ENCODE measurements at regions not wholly inside any gene's neighbourhood (a gene's known extent, or its start where the extent isn't known, plus 50 kb on each side); places are given as distances from the start of the nearest gene placed in this dataset.

- TF ChIP-seq ZNF140 (tag by site-specific recombination; IDR thresholded peaks at IDR 0.05) (no peak), ZNF510 (tag by site-specific recombination; IDR thresholded peaks at IDR 0.05; ENCODE audit: insufficient replicate concordance) (no peak), ZNF112 (tag by site-specific recombination; IDR thresholded peaks at IDR 0.05) (no peak), ZNF426 (tag by site-specific recombination; IDR thresholded peaks at IDR 0.05) (no peak), ZNF175 (tag by site-specific recombination; IDR thresholded peaks at IDR 0.05) (no peak), ZNF501 (tag by site-specific recombination; IDR thresholded peaks at IDR 0.05) (peak; percentile 48; the same call in 1 of the 2 replicates), ZNF596 (tag by site-specific recombination; IDR thresholded peaks at IDR 0.05) (no peak), YY2 (tag by site-specific recombination; IDR thresholded peaks at IDR 0.05) (no peak), ZNF629 (tag by site-specific recombination; IDR thresholded peaks at IDR 0.05) (no peak), ZNF324 (tag by site-specific recombination; IDR thresholded peaks at IDR 0.05) (no peak), ZNF391 (tag by site-specific recombination; IDR thresholded peaks at IDR 0.05; ENCODE audit: borderline replicate concordance, low read depth) (no peak), ZNF768 (tag by site-specific recombination; IDR thresholded peaks at IDR 0.05) (no peak), ZNF239 (tag by site-specific recombination; IDR thresholded peaks at IDR 0.05) (no peak), ZNF645 (tag by site-specific recombination; IDR thresholded peaks at IDR 0.05) (no peak), PATZ1 (tag by site-specific recombination; IDR thresholded peaks at IDR 0.05) (peak; percentile 52; the same call in 1 of the 2 replicates), ZNF580 (tag by site-specific recombination; IDR thresholded peaks at IDR 0.05) (no peak), ZNF341 (tag by site-specific recombination; IDR thresholded peaks at IDR 0.05; ENCODE audit: low read depth) (no peak), KLF9 (tag by site-specific recombination; IDR thresholded peaks at IDR 0.05; ENCODE audit: low read depth) (no peak; the same call in 1 of the 2 replicates)
- TF ChIP-seq, protein P1, sequence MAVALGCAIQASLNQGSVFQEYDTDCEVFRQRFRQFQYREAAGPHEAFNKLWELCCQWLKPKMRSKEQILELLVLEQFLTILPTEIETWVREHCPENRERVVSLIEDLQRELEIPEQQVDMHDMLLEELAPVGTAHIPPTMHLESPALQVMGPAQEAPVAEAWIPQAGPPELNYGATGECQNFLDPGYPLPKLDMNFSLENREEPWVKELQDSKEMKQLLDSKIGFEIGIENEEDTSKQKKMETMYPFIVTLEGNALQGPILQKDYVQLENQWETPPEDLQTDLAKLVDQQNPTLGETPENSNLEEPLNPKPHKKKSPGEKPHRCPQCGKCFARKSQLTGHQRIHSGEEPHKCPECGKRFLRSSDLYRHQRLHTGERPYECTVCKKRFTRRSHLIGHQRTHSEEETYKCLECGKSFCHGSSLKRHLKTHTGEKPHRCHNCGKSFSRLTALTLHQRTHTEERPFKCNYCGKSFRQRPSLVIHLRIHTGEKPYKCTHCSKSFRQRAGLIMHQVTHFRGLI (tag by site-specific recombination; IDR thresholded peaks at IDR 0.05), result peak; percentile 74; the same call in 1 of the 2 replicates
- TF ChIP-seq, protein P2, sequence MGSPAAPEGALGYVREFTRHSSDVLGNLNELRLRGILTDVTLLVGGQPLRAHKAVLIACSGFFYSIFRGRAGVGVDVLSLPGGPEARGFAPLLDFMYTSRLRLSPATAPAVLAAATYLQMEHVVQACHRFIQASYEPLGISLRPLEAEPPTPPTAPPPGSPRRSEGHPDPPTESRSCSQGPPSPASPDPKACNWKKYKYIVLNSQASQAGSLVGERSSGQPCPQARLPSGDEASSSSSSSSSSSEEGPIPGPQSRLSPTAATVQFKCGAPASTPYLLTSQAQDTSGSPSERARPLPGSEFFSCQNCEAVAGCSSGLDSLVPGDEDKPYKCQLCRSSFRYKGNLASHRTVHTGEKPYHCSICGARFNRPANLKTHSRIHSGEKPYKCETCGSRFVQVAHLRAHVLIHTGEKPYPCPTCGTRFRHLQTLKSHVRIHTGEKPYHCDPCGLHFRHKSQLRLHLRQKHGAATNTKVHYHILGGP (tag by site-specific recombination; IDR thresholded peaks at IDR 0.05), result 0 out of 2 replicates have a peak, but pooled peaks have one; percentile 26
- TF ChIP-seq, protein P3, sequence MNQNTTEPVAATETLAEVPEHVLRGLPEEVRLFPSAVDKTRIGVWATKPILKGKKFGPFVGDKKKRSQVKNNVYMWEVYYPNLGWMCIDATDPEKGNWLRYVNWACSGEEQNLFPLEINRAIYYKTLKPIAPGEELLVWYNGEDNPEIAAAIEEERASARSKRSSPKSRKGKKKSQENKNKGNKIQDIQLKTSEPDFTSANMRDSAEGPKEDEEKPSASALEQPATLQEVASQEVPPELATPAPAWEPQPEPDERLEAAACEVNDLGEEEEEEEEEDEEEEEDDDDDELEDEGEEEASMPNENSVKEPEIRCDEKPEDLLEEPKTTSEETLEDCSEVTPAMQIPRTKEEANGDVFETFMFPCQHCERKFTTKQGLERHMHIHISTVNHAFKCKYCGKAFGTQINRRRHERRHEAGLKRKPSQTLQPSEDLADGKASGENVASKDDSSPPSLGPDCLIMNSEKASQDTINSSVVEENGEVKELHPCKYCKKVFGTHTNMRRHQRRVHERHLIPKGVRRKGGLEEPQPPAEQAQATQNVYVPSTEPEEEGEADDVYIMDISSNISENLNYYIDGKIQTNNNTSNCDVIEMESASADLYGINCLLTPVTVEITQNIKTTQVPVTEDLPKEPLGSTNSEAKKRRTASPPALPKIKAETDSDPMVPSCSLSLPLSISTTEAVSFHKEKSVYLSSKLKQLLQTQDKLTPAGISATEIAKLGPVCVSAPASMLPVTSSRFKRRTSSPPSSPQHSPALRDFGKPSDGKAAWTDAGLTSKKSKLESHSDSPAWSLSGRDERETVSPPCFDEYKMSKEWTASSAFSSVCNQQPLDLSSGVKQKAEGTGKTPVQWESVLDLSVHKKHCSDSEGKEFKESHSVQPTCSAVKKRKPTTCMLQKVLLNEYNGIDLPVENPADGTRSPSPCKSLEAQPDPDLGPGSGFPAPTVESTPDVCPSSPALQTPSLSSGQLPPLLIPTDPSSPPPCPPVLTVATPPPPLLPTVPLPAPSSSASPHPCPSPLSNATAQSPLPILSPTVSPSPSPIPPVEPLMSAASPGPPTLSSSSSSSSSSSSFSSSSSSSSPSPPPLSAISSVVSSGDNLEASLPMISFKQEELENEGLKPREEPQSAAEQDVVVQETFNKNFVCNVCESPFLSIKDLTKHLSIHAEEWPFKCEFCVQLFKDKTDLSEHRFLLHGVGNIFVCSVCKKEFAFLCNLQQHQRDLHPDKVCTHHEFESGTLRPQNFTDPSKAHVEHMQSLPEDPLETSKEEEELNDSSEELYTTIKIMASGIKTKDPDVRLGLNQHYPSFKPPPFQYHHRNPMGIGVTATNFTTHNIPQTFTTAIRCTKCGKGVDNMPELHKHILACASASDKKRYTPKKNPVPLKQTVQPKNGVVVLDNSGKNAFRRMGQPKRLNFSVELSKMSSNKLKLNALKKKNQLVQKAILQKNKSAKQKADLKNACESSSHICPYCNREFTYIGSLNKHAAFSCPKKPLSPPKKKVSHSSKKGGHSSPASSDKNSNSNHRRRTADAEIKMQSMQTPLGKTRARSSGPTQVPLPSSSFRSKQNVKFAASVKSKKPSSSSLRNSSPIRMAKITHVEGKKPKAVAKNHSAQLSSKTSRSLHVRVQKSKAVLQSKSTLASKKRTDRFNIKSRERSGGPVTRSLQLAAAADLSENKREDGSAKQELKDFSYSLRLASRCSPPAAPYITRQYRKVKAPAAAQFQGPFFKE (tag by site-specific recombination; IDR thresholded peaks at IDR 0.05; ENCODE audit: borderline replicate concordance), result no peak
- TF ChIP-seq, protein P4, sequence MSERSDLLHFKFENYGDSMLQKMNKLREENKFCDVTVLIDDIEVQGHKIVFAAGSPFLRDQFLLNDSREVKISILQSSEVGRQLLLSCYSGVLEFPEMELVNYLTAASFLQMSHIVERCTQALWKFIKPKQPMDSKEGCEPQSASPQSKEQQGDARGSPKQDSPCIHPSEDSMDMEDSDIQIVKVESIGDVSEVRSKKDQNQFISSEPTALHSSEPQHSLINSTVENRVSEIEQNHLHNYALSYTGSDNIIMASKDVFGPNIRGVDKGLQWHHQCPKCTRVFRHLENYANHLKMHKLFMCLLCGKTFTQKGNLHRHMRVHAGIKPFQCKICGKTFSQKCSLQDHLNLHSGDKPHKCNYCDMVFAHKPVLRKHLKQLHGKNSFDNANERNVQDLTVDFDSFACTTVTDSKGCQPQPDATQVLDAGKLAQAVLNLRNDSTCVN (tag by site-specific recombination; optimal IDR thresholded peaks at IDR 0.05), result peak; percentile 59
- TF ChIP-seq, protein P5, sequence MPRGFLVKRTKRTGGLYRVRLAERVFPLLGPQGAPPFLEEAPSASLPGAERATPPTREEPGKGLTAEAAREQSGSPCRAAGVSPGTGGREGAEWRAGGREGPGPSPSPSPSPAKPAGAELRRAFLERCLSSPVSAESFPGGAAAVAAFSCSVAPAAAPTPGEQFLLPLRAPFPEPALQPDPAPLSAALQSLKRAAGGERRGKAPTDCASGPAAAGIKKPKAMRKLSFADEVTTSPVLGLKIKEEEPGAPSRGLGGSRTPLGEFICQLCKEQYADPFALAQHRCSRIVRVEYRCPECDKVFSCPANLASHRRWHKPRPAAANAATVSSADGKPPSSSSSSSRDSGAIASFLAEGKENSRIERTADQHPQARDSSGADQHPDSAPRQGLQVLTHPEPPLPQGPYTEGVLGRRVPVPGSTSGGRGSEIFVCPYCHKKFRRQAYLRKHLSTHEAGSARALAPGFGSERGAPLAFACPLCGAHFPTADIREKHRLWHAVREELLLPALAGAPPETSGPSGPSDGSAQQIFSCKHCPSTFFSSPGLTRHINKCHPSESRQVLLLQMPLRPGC (tag by site-specific recombination; IDR thresholded peaks at IDR 0.05), result no peak
These were observed 98.4 kb upstream of the HABP2 start (continued) for GRCh38 chr10:113454341-113455061.

Measured in HEK293 (cell line).